ENCODE measurements at regions not wholly inside any gene's neighbourhood (a gene's known extent, or its start where the extent isn't known, plus 50 kb on each side); places are given as distances from the start of the nearest gene placed in this dataset.

DNA sequence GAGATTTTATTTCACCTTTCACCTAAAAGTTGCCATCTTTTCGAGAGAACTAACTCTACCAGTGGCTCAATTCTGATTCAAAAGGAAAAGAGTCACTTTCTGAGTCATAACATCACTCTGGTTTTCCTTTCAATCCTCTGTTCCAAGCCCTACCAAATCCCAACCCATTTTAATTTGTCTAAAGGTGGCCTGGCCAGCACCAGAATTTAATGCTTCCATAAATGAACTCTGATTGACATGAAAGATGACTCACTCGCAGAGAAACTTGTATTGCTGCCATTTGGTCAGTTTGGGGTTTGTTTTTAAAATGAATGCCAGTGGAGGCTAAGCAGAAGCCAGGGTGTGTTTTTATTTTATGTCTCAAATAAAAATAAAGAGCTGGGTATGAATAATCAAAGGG is 117.4 kb upstream of the SOX5 start:
- Histone ChIP-seq H4K91ac (ENCODE audit: low read depth, low read length) (no peak overlapping the region), H3K4ac (ENCODE audit: low read depth, low read length) (no peak overlapping the region), H2AK5ac (ENCODE audit: low read length) (no peak overlapping the region), H3K9ac (ENCODE audit: low read length) (no peak overlapping the region), H4K12ac (ENCODE audit: low read depth, low read length) (no peak overlapping the region), H3K27me3 (ENCODE audit: insufficient read depth, low read length) (no peaks in the 10 kb centered on the region), H2BK5ac (ENCODE audit: low read depth, low read length, poor library complexity) (no peak overlapping the region), H3K4me3 (ENCODE audit: low read depth, low read length) (no peak overlapping the region), H3K9me3 (ENCODE audit: insufficient read depth, low read depth, low read length) (no peaks in the 10 kb centered on the region), H3K27ac (ENCODE audit: low read depth, low read length) (no peak overlapping the region), H3K4me2 (ENCODE audit: low read length) (no peak overlapping the region), H3K79me2 (ENCODE audit: control insufficient read depth, insufficient read depth, low read length, poor library complexity) (no peaks in the 10 kb centered on the region), H3K23ac (ENCODE audit: low read length) (no peak overlapping the region), H2BK120ac (ENCODE audit: insufficient read depth, low read length, poor library complexity) (no peak overlapping the region), H2BK12ac (ENCODE audit: low read length) (no peak overlapping the region), H3K18ac (ENCODE audit: low read length) (no peak overlapping the region), H2AFZ (ENCODE audit: insufficient read depth, low read length, poor library complexity) (no peak overlapping the region), H3K79me1 (ENCODE audit: low read length) (no peaks in the 10 kb centered on the region), H4K8ac (ENCODE audit: low read depth, low read length) (no peak overlapping the region), H3K36me3 (ENCODE audit: control insufficient read depth in 1 of 2, insufficient read depth in 2 of 2, low read length in 2 of 2) (no peaks in the 10 kb centered on the region), H3K4me1 (ENCODE audit: control insufficient read depth in 1 of 2, insufficient read depth in 2 of 2, low read length in 2 of 2) (no peaks in the 10 kb centered on the region), H3K14ac (ENCODE audit: low read length) (no peak overlapping the region)
- DNase-seq, result no peak
- WGBS (ENCODE audit: extremely low coverage, insufficient coverage, insufficient read length), result no CpG with 5 or more reads among the region's 2 CpGs

- H2BK120ac ChIP-seq (ENCODE audit: insufficient read depth, low read length, poor library complexity), result no peak overlapping the region
- H2BK5ac ChIP-seq (ENCODE audit: low read depth, low read length, poor library complexity), result no peak overlapping the region
- DNase-seq, result no peak
- H2BK12ac ChIP-seq (ENCODE audit: low read length), result no peak overlapping the region
- H3K23ac ChIP-seq (ENCODE audit: low read length), result no peak overlapping the region
- no peak overlapping the region for H3K4me2 ChIP-seq (ENCODE audit: low read length)
- H3K4me1 ChIP-seq (ENCODE audit: control insufficient read depth in 1 of 2, insufficient read depth in 2 of 2, low read length in 2 of 2), result no peaks in the 10 kb centered on the region
- H3K4ac ChIP-seq (ENCODE audit: low read depth, low read length), result no peak overlapping the region
- no peaks in the 10 kb centered on the region for H3K79me1 ChIP-seq (ENCODE audit: low read length)
- no peak overlapping the region for H3K9ac ChIP-seq (ENCODE audit: low read length)
- H3K79me2 ChIP-seq (ENCODE audit: control insufficient read depth, insufficient read depth, low read length, poor library complexity), result no peaks in the 10 kb centered on the region
- H3K9me3 ChIP-seq (ENCODE audit: insufficient read depth, low read depth, low read length), result no peaks in the 10 kb centered on the region
- no peak overlapping the region for H4K91ac ChIP-seq (ENCODE audit: low read depth, low read length)
- no peak overlapping the region for H3K27ac ChIP-seq (ENCODE audit: low read depth, low read length)
- no peaks in the 10 kb centered on the region for H3K36me3 ChIP-seq (ENCODE audit: control insufficient read depth in 1 of 2, insufficient read depth in 2 of 2, low read length in 2 of 2)
- H2AK5ac ChIP-seq (ENCODE audit: low read length), result no peak overlapping the region
- H4K8ac ChIP-seq (ENCODE audit: low read depth, low read length), result no peak overlapping the region
- H4K12ac ChIP-seq (ENCODE audit: low read depth, low read length), result no peak overlapping the region
- H2AFZ ChIP-seq (ENCODE audit: insufficient read depth, low read length, poor library complexity), result no peak overlapping the region
- no peak overlapping the region for H3K18ac ChIP-seq (ENCODE audit: low read length)
- H3K14ac ChIP-seq (ENCODE audit: low read length), result no peak overlapping the region
- H3K27me3 ChIP-seq (ENCODE audit: insufficient read depth, low read length), result no peaks in the 10 kb centered on the region
- H3K4me3 ChIP-seq (ENCODE audit: low read depth, low read length), result no peak overlapping the region
Observed at GRCh38 chr12:24066097-24066496, 116.6 kb upstream of the SOX5 start.

DNA sequence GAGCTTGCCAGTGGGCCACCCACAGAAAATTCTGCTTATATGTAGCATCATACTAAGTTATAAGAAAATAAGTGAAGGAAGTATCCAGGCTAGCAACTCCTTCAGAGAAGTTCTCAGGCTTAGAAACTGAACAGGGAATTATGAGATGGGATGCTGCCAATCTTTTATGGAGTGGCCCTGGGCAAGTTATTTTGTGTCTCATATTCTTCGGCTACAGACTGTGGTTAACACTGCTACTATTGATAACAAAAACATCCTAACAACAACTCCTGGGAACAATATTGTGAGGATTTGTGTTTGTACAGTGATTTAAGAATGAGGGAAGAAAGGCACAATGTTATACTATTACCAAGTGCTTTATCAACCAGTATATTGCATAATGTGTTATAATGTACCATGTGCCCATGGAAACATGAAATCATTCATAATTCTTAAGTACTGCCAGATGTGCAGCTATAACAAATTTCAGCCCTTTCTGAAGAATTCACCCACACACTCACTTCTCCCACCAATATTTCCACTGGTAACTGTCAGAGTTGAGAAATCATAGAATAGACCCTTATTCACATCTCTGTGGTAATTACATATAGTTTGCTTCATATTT is 113.3 kb upstream of the SOX5 start:
- no peak overlapping the region for H2BK120ac ChIP-seq (ENCODE audit: insufficient read depth, low read length, poor library complexity)
- H3K36me3 ChIP-seq (ENCODE audit: control insufficient read depth in 1 of 2, insufficient read depth in 2 of 2, low read length in 2 of 2), result no peaks in the 10 kb centered on the region
- no peak overlapping the region for H4K8ac ChIP-seq (ENCODE audit: low read depth, low read length)
- no peak overlapping the region for H3K18ac ChIP-seq (ENCODE audit: low read length)
- H2BK5ac ChIP-seq (ENCODE audit: low read depth, low read length, poor library complexity), result no peak overlapping the region
- WGBS (ENCODE audit: extremely low coverage, insufficient coverage, insufficient read length), result no CpG with 5 or more reads among the region's 1 CpG
- no peak overlapping the region for H3K9ac ChIP-seq (ENCODE audit: low read length)
- H3K4ac ChIP-seq (ENCODE audit: low read depth, low read length), result no peak overlapping the region
- no peaks in the 10 kb centered on the region for H3K9me3 ChIP-seq (ENCODE audit: insufficient read depth, low read depth, low read length)
- no peak overlapping the region for H3K23ac ChIP-seq (ENCODE audit: low read length)
- no peak overlapping the region for H2BK12ac ChIP-seq (ENCODE audit: low read length)
- no peaks in the 10 kb centered on the region for H3K4me1 ChIP-seq (ENCODE audit: control insufficient read depth in 1 of 2, insufficient read depth in 2 of 2, low read length in 2 of 2)
- DNase-seq, result no peak
- no peak overlapping the region for H3K27ac ChIP-seq (ENCODE audit: low read depth, low read length)
- H3K4me3 ChIP-seq (ENCODE audit: low read depth, low read length), result no peak overlapping the region
- no peaks in the 10 kb centered on the region for H3K79me2 ChIP-seq (ENCODE audit: control insufficient read depth, insufficient read depth, low read length, poor library complexity)
- H3K27me3 ChIP-seq (ENCODE audit: insufficient read depth, low read length), result no peaks in the 10 kb centered on the region
- H3K79me1 ChIP-seq (ENCODE audit: low read length), result no peaks in the 10 kb centered on the region
- H3K4me2 ChIP-seq (ENCODE audit: low read length), result no peak overlapping the region
- no peak overlapping the region for H4K91ac ChIP-seq (ENCODE audit: low read depth, low read length)
- no peak overlapping the region for H3K14ac ChIP-seq (ENCODE audit: low read length)
- H4K12ac ChIP-seq (ENCODE audit: low read depth, low read length), result no peak overlapping the region
- no peak overlapping the region for H2AK5ac ChIP-seq (ENCODE audit: low read length)
- no peak overlapping the region for H2AFZ ChIP-seq (ENCODE audit: insufficient read depth, low read length, poor library complexity)

DNA sequence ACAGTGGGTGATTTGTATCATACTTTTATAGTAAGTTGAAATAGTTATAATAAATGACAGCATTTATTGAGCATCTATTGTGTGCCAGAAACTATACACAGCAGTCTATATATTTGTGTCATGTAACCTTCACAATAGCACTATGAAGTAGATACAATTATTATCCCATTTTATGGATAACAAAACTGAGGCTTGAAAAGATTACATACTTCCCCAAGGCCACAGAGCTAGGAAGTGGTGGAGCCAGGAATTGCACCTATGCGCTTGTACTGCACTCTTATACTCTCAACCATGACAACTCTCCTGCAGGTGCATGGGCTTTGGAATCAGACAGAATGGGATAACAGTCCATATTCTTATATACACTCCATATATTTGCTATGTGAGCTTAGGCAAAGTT is 110.6 kb upstream of the SOX5 start:
- no peaks in the 10 kb centered on the region for H3K4me1 ChIP-seq (ENCODE audit: control insufficient read depth in 1 of 2, insufficient read depth in 2 of 2, low read length in 2 of 2)
- H3K18ac ChIP-seq (ENCODE audit: low read length), result no peak overlapping the region
- H3K4ac ChIP-seq (ENCODE audit: low read depth, low read length), result no peak overlapping the region
- H3K14ac ChIP-seq (ENCODE audit: low read length), result no peak overlapping the region
- no peak overlapping the region for H4K8ac ChIP-seq (ENCODE audit: low read depth, low read length)
- H3K27me3 ChIP-seq (ENCODE audit: insufficient read depth, low read length), result no peaks in the 10 kb centered on the region
- H2AFZ ChIP-seq (ENCODE audit: insufficient read depth, low read length, poor library complexity), result no peak overlapping the region
- no peaks in the 10 kb centered on the region for H3K9me3 ChIP-seq (ENCODE audit: insufficient read depth, low read depth, low read length)
- H2BK12ac ChIP-seq (ENCODE audit: low read length), result no peak overlapping the region
- no peak overlapping the region for H4K91ac ChIP-seq (ENCODE audit: low read depth, low read length)
- DNase-seq, result no peak
- no peaks in the 10 kb centered on the region for H3K36me3 ChIP-seq (ENCODE audit: control insufficient read depth in 1 of 2, insufficient read depth in 2 of 2, low read length in 2 of 2)
- H3K79me1 ChIP-seq (ENCODE audit: low read length), result no peaks in the 10 kb centered on the region
- H3K9ac ChIP-seq (ENCODE audit: low read length), result no peak overlapping the region
- no peak overlapping the region for H3K27ac ChIP-seq (ENCODE audit: low read depth, low read length)
- no peak overlapping the region for H2AK5ac ChIP-seq (ENCODE audit: low read length)
- no peak overlapping the region for H2BK120ac ChIP-seq (ENCODE audit: insufficient read depth, low read length, poor library complexity)
- H4K12ac ChIP-seq (ENCODE audit: low read depth, low read length), result no peak overlapping the region
- H3K4me3 ChIP-seq (ENCODE audit: low read depth, low read length), result no peak overlapping the region
- no peak overlapping the region for H3K23ac ChIP-seq (ENCODE audit: low read length)
- no CpG with 5 or more reads among the region's 1 CpG for WGBS (ENCODE audit: extremely low coverage, insufficient coverage, insufficient read length)
- no peaks in the 10 kb centered on the region for H3K79me2 ChIP-seq (ENCODE audit: control insufficient read depth, insufficient read depth, low read length, poor library complexity)
- H3K4me2 ChIP-seq (ENCODE audit: low read length), result no peak overlapping the region
- H2BK5ac ChIP-seq (ENCODE audit: low read depth, low read length, poor library complexity), result no peak overlapping the region

Data from trophoblast cell (in vitro differentiated cells and primary cell).